ENCODE measurements at regions not wholly inside any gene's neighbourhood (a gene's known extent, or its start where the extent isn't known, plus 50 kb on each side); places are given as distances from the start of the nearest gene placed in this dataset.

GRCh38 chr3:153670577-153670976 is 450.6 kb upstream of the ARHGEF26 start:
- TF ChIP-seq ZNF274 (IDR thresholded peaks at IDR 0.05; ENCODE audit: insufficient read depth, insufficient read length) (no peak), SRF (IDR thresholded peaks at IDR 0.05; ENCODE audit: low read depth in 2 of 2, low read length in 2 of 2) (no peak), CTCF (IDR thresholded peaks at IDR 0.05 in 2 of 3, conservative IDR thresholded peaks at IDR 0.05 in 1 of 3; ENCODE audit: control insufficient read depth in 2 of 3, extremely low read depth in 1 of 3, insufficient read depth in 1 of 3, low read depth in 3 of 3, low read length in 3 of 3) (no peak), CEBPZ (IDR thresholded peaks at IDR 0.05; ENCODE audit: low read depth, low read length) (no peak), POLR2A (IDR thresholded peaks at IDR 0.05; ENCODE audit: low read depth, low read length) (no peak), KAT2A (conservative IDR thresholded peaks at IDR 0.05; ENCODE audit: control insufficient read depth, low read depth, low read length) (no peak), RFX5 (IDR thresholded peaks at IDR 0.05; ENCODE audit: low read depth, low read length) (no peak), TCF3 (IDR thresholded peaks at IDR 0.05; ENCODE audit: borderline replicate concordance, insufficient read depth, low read depth, low read length) (no peak)

Data from GM12878 (cell line).